Esophagus muscularis mucosa (tissue), 4 donors: ENCODE measurements at regions not wholly inside any gene's neighbourhood (a gene's known extent, or its start where the extent isn't known, plus 50 kb on each side); places are given as distances from the start of the nearest gene placed in this dataset.

Source experiments
- CTCF ChIP-seq, 3 experiments: fragments of 200-600 bp in 2 of 3; fragments of 450-650 bp in 1 of 3; sonication (generic) in 2 of 3; IDR thresholded peaks; one replicate each; pipeline ENCODE4 v1.5.1; 2017 to 2019; ENCODE audit warnings: antibody characterized with exemption in 3 of 3, mild to moderate bottlenecking in 2 of 3, moderate library complexity in 1 of 3
- EP300 ChIP-seq: sonication (generic); formaldehyde crosslinking; IDR thresholded peaks from one replicate; pipeline ENCODE4 v1.6.1; 2017; ENCODE audit warnings: antibody characterized with exemption
- POLR2AphosphoS5 ChIP-seq, 2 donors: sonication (generic); formaldehyde crosslinking; IDR thresholded peaks; one replicate each; pipeline ENCODE4 v1.6.1; 2017; ENCODE audit warnings: antibody characterized with exemption in 2 of 2

GRCh38 chr5:58286741-58287140, 173.1 kb downstream of the PLK2 start:
- TF ChIP-seq POLR2AphosphoS5 (IDR thresholded peaks at IDR 0.05): no peak
- no peak for TF ChIP-seq CTCF (IDR thresholded peaks at IDR 0.05)
- no peak for TF ChIP-seq EP300
